GM06990 (cell line): ENCODE measurements at regions not wholly inside any gene's neighbourhood (a gene's known extent, or its start where the extent isn't known, plus 50 kb on each side); places are given as distances from the start of the nearest gene placed in this dataset.

Experiments used
- DNase-seq: peaks from one replicate; pipeline ENCODE4 v3.0.0-alpha.2; 2011; ENCODE audit not compliant: insufficient read length; ENCODE audit errors: extremely low read depth
- H3K27me3 ChIP-seq: replicated peaks from 2 replicates; pipeline ENCODE4 v1.6.0; 2011; ENCODE audit warnings: low read length; ENCODE audit not compliant: control insufficient read depth, insufficient read depth
- H3K36me3 ChIP-seq: 2 replicates; pipeline ENCODE4 v1.5.1; 2011; ENCODE audit warnings: low read length; ENCODE audit not compliant: control insufficient read depth, insufficient read depth
- H3K4me3 ChIP-seq: replicated peaks from 2 replicates; pipeline ENCODE4 v1.5.1; 2011; ENCODE audit warnings: low read depth, mild to moderate bottlenecking, control low read depth, low read length
- TF ChIP-seq, protein P1 (sequence below): IDR thresholded peaks from 2 replicates; pipeline ENCODE4 v1.5.1; 2011; ENCODE audit warnings: low read length, control low read depth, mild to moderate bottlenecking, inconsistent platforms; ENCODE audit not compliant: insufficient read depth, poor library complexity, severe bottlenecking

DNA sequence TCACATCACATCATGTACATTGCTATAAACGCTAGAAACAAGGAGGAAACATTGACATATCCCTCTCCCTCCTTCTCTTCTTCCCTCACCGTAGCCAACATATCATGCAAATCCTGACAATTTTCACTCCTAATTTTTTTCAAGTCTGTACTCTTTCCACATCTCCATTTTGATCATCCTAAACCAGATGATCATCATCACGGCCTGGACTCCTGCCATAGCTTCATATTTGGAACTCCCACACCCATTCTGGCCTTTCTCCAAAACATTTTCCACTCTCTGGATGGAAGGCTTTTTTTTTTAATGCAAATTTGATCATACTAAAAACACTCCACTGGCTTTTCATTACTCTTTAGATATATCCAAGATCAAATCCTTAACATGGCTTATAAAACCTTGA, 248.0 kb upstream of the CNTN3 start:
- Histone ChIP-seq H3K27me3 (no peaks in the 10 kb centered on the region), H3K4me3 (no peak overlapping the region), H3K36me3 (no peaks in the 10 kb centered on the region)
- no peak for DNase-seq
- TF ChIP-seq, protein P1, sequence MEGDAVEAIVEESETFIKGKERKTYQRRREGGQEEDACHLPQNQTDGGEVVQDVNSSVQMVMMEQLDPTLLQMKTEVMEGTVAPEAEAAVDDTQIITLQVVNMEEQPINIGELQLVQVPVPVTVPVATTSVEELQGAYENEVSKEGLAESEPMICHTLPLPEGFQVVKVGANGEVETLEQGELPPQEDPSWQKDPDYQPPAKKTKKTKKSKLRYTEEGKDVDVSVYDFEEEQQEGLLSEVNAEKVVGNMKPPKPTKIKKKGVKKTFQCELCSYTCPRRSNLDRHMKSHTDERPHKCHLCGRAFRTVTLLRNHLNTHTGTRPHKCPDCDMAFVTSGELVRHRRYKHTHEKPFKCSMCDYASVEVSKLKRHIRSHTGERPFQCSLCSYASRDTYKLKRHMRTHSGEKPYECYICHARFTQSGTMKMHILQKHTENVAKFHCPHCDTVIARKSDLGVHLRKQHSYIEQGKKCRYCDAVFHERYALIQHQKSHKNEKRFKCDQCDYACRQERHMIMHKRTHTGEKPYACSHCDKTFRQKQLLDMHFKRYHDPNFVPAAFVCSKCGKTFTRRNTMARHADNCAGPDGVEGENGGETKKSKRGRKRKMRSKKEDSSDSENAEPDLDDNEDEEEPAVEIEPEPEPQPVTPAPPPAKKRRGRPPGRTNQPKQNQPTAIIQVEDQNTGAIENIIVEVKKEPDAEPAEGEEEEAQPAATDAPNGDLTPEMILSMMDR, result no peak

GRCh38 chr3:74861211-74861610, 246.8 kb upstream of the CNTN3 start:
- no peak for DNase-seq
- Histone ChIP-seq H3K27me3 (no peaks in the 10 kb centered on the region), H3K4me3 (no peak overlapping the region), H3K36me3 (no peaks in the 10 kb centered on the region)
- TF ChIP-seq, protein P1, result no peak

GRCh38 chr3:74858086-74858485, 243.6 kb upstream of the CNTN3 start:
- DNase-seq, result no peak
- Histone ChIP-seq H3K27me3 (no peaks in the 10 kb centered on the region), H3K4me3 (no peak overlapping the region), H3K36me3 (no peaks in the 10 kb centered on the region)
- TF ChIP-seq, protein P1, result no peak

GRCh38 chr3:74850381-74850780, 235.9 kb upstream of the CNTN3 start:
- TF ChIP-seq, protein P1, result no peak
- Histone ChIP-seq H3K36me3 (no peaks in the 10 kb centered on the region), H3K4me3 (no peak overlapping the region), H3K27me3 (no peaks in the 10 kb centered on the region)
- DNase-seq, result no peak

DNA sequence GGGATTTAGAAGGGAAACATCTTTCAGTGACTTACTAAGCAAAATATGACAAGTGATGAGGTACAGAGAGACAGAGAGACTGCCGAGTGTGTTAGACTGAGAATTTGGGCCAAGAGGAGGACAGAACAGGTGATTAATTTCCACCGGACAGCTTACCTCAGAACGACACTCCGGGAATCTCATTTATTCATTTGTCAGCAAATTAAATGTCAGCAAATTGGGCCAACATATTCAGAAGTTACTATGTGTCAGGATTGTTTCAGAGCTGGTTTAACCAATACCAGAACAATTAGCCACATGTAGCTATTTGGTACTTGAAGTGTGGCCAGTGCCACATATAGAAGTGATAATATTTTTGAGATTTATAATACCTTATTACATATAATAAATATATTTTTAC, 232.6 kb upstream of the CNTN3 start:
- TF ChIP-seq, protein P1, result no peak
- Histone ChIP-seq H3K36me3 (no peaks in the 10 kb centered on the region), H3K4me3 (no peak overlapping the region), H3K27me3 (no peaks in the 10 kb centered on the region)
- no peak for DNase-seq

DNA sequence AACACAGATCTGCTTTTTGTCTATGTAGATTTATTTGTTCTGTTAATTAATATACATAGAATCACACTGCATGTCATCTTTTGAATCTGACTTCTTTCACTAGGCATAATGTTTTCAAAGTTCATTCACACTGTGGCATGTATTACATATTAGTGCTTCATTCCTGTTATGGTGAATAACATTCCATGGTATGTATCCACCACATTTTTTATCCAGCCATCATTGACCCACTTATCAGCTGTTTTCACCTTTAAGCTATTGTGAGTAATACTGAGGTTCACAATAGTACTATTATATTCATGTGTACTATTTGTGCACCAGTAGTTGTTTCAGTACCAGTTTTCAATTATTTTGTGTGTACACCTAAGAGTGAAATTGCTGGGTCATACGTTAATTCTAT, 230.6 kb upstream of the CNTN3 start:
- TF ChIP-seq, protein P1, result no peak
- no peak overlapping the region for H3K4me3 ChIP-seq
- no peaks in the 10 kb centered on the region for H3K27me3 ChIP-seq
- DNase-seq, result no peak
- H3K36me3 ChIP-seq, result no peaks in the 10 kb centered on the region
